ENCODE measurements at regions not wholly inside any gene's neighbourhood (a gene's known extent, or its start where the extent isn't known, plus 50 kb on each side); places are given as distances from the start of the nearest gene placed in this dataset.

- intact Hi-C loops (cut with micrococcal nuclease): no loop called here
- ATAC-seq (no peak), DNase-seq (no peak)
These were observed 126.2 kb upstream of the SERBP1 start for GRCh38 chr1:67556297-67556900.

GRCh38 chr1:67557696-67558448 lies 127.1 kb upstream of the GADD45A start:
- no peak for ATAC-seq
- no peak for DNase-seq
- intact Hi-C loops (cut with micrococcal nuclease): no loop called here

- DNase-seq: no peak
- intact Hi-C loops (cut with micrococcal nuclease): no loop called here
These were observed 126.4 kb upstream of the GADD45A start for GRCh38 chr1:67558449-67559193.

GRCh38 chr1:67559222-67559700 lies 125.7 kb upstream of the GADD45A start:
- intact Hi-C loops (cut with micrococcal nuclease): no loop called here
- ATAC-seq: peak; percentile 56

More at GRCh38 chr1:67558449-67559193, 126.4 kb upstream of the GADD45A start:
- no peak for ATAC-seq

GRCh38 chr1:67560580-67561255 lies 124.3 kb upstream of the GADD45A start:
- ATAC-seq: no peak
- intact Hi-C loops (cut with micrococcal nuclease): loop anchor here (10.0 kb wide), 2 partner anchors 124 to 194 kb away; partner anchors contain the start of gene GADD45A

More at GRCh38 chr1:67559222-67559700, 125.7 kb upstream of the GADD45A start:
- DNase-seq: peak; percentile 59

GRCh38 chr1:67561704-67562113 lies 123.3 kb upstream of the GADD45A start:
- ATAC-seq: peak; percentile 93
- peak; percentile 96 for DNase-seq
- intact Hi-C loops (cut with micrococcal nuclease): loop anchor here (10.0 kb wide), 2 partner anchors 123 to 193 kb away; partner anchors contain the start of gene GADD45A

More at GRCh38 chr1:67560580-67561255, 124.3 kb upstream of the GADD45A start:
- no peak for DNase-seq

GRCh38 chr1:67563684-67564083 lies 121.3 kb upstream of the GADD45A start:
- intact Hi-C loops (cut with micrococcal nuclease): loop anchor here (10.0 kb wide), 2 partner anchors 121 to 191 kb away; partner anchors contain the start of gene GADD45A
- DNase-seq (no peak), ATAC-seq (no peak)

- ATAC-seq (peak; percentile 31), DNase-seq (no peak)
- intact Hi-C loops (cut with micrococcal nuclease): loop anchor here (10.0 kb wide), 2 partner anchors 121 to 191 kb away; partner anchors contain the start of gene GADD45A
These were observed 120.8 kb upstream of the GADD45A start for GRCh38 chr1:67564193-67564592.

GRCh38 chr1:67566803-67567377 lies 118.1 kb upstream of the GADD45A start:
- ATAC-seq (no peak), DNase-seq (no peak)
- intact Hi-C loops (cut with micrococcal nuclease): loop anchor here (10.0 kb wide), 2 partner anchors 118 to 188 kb away; partner anchors contain the start of gene GADD45A

GRCh38 chr1:67570486-67571143 lies 114.4 kb upstream of the GADD45A start:
- intact Hi-C loops (cut with micrococcal nuclease): no loop called here

GRCh38 chr1:67571406-67571805 lies 113.6 kb upstream of the GADD45A start:
- intact Hi-C loops (cut with micrococcal nuclease): no loop called here
- no peak for ATAC-seq
- DNase-seq: no peak

More at GRCh38 chr1:67570486-67571143, 114.4 kb upstream of the GADD45A start:
- ATAC-seq: no peak
- no peak for DNase-seq

- DNase-seq (no peak), ATAC-seq (peak; percentile 17)
- intact Hi-C loops (cut with micrococcal nuclease): no loop called here
These were observed 113.0 kb upstream of the GADD45A start for GRCh38 chr1:67571901-67572593.

- intact Hi-C loops (cut with micrococcal nuclease): no loop called here
- DNase-seq (peak; percentile 77), ATAC-seq (peak; percentile 96)
These were observed 112.3 kb upstream of the GADD45A start for GRCh38 chr1:67572594-67573221.

- DNase-seq (no peak), ATAC-seq (no peak)
- intact Hi-C loops (cut with micrococcal nuclease): no loop called here
These were observed 111.6 kb upstream of the GADD45A start for GRCh38 chr1:67573311-67573872.

GRCh38 chr1:67574221-67574620 lies 110.8 kb upstream of the GADD45A start:
- DNase-seq: no peak
- intact Hi-C loops (cut with micrococcal nuclease): no loop called here
- no peak for ATAC-seq

GRCh38 chr1:67575861-67576260 lies 109.1 kb upstream of the GADD45A start:
- no peak for ATAC-seq
- intact Hi-C loops (cut with micrococcal nuclease): no loop called here
- no peak for DNase-seq

- DNase-seq (no peak), ATAC-seq (no peak)
- intact Hi-C loops (cut with micrococcal nuclease): no loop called here
These were observed 108.5 kb upstream of the GADD45A start for GRCh38 chr1:67576474-67576873.

Measured in left ventricle myocardium superior (tissue), 1 donor.